Stomach (tissue), 8 donors: ENCODE measurements at regions not wholly inside any gene's neighbourhood (a gene's known extent, or its start where the extent isn't known, plus 50 kb on each side); places are given as distances from the start of the nearest gene placed in this dataset.

Experiments
- DNase-seq, 2 donors: peaks; one replicate each; pipeline versions ENCODE4 v3.0.0 to v3.0.0-alpha.2; 2013 to 2019
- H3K27ac ChIP-seq, 5 donors: fragments of 200-600 bp in 4 of 5; sonication (generic) in 4 of 5; one replicate each; pipeline ENCODE4 v1.5.1; 2013 to 2019; ENCODE audit warnings: mild to moderate bottlenecking in 1 of 5, moderate library complexity in 1 of 5
- H3K27me3 ChIP-seq, 3 donors: fragments of 200-600 bp; sonication (generic); one replicate each; pipeline ENCODE4 v1.5.1; 2017 to 2019; ENCODE audit warnings: mixed run types in 1 of 3
- H3K36me3 ChIP-seq, 4 donors: fragments of 200-600 bp; sonication (generic); 1 replicate in 3 of 4; 2 replicates in 1 of 4; pipeline ENCODE4 v1.5.1; 2016 to 2019
- H3K4me1 ChIP-seq, 4 donors: fragments of 200-600 bp; sonication (generic); one replicate each; pipeline ENCODE4 v1.5.1; 2016 to 2019
- H3K4me3 ChIP-seq, 4 donors: fragments of 200-600 bp; sonication (generic) in 3 of 4; one replicate each; pipeline ENCODE4 v1.5.1; 2016 to 2019; ENCODE audit warnings: mild to moderate bottlenecking in 1 of 4
- H3K9me3 ChIP-seq, 4 donors: fragments of 200-600 bp; sonication (generic); one replicate each; pipeline ENCODE4 v1.5.1; 2016 to 2019
- EP300 ChIP-seq: sonication (generic); formaldehyde crosslinking; IDR thresholded peaks from one replicate; pipeline ENCODE4 v1.6.1; 2017; ENCODE audit warnings: antibody characterized with exemption
- POLR2A ChIP-seq, 4 donors: fragments of 450-650 bp; IDR thresholded peaks; one replicate each; pipeline ENCODE4 v1.6.1; 2016; ENCODE audit warnings: antibody characterized with exemption in 4 of 4, control low read depth in 2 of 4, mild to moderate bottlenecking in 1 of 4, moderate library complexity in 1 of 4
- POLR2AphosphoS5 ChIP-seq, 3 donors: sonication (generic); formaldehyde crosslinking; IDR thresholded peaks; one replicate each; pipeline ENCODE4 v1.6.1; 2016; ENCODE audit warnings: antibody characterized with exemption in 3 of 3
- WGBS, 5 donors: extraction: QIAGEN DNeasy Blood & Tissue Kit in 3 of 5; methylation state at CpG; one replicate each; pipeline versions ENCODE4 v1.1.5 to v1.1.7; 2013 to 2018; 5-methylcytosine and 5-hydroxymethylcytosine counted together
- intact Hi-C: fragments of 100-400 bp; cut with DNase I; formaldehyde crosslinking; loops from one replicate; pipeline ENCODE4 v1.15.1; 2023; ENCODE audit warnings: low total_unique reads
- TF ChIP-seq, protein P1 (sequence below), 7 experiments: fragments of 450-650 bp in 4 of 7; fragments of 200-600 bp in 3 of 7; sonication (generic) in 3 of 7; IDR thresholded peaks; one replicate each; pipeline ENCODE4 v1.5.1; 2016 to 2019; ENCODE audit warnings: antibody characterized with exemption in 7 of 7, control low read depth in 2 of 7, mild to moderate bottlenecking in 1 of 7
- donor health status: healthy with polysubstance abuse.
- donor health status: Bipolar disorder and iron deficiency.
- donor health status: healthy.

DNA sequence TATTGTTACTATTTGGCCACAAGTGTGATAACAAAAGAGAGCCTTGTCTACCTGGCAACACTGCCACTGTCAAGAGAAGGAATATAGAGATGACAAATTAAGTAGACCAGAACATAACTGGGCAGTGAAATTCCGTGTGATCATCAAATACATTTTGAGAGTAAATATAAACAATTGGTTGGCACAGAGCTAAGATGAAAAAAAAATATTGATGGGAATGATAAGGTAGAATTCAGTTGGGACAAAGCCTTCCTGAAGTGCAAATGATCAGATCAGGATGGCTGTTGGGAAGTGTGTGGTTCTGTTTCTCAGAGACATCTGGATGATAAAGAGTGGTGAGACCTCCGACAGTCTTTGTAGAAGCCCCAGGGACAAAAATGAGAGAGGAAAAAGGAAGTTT lies 205.5 kb upstream of the CAMK1G start:
- no peak for DNase-seq
- intact Hi-C loops: no loop called here
- no peak for TF ChIP-seq POLR2AphosphoS5 (IDR thresholded peaks at IDR 0.05)
- TF ChIP-seq POLR2A (IDR thresholded peaks at IDR 0.05): no peak
- no peak for TF ChIP-seq EP300
- TF ChIP-seq, protein P1, sequence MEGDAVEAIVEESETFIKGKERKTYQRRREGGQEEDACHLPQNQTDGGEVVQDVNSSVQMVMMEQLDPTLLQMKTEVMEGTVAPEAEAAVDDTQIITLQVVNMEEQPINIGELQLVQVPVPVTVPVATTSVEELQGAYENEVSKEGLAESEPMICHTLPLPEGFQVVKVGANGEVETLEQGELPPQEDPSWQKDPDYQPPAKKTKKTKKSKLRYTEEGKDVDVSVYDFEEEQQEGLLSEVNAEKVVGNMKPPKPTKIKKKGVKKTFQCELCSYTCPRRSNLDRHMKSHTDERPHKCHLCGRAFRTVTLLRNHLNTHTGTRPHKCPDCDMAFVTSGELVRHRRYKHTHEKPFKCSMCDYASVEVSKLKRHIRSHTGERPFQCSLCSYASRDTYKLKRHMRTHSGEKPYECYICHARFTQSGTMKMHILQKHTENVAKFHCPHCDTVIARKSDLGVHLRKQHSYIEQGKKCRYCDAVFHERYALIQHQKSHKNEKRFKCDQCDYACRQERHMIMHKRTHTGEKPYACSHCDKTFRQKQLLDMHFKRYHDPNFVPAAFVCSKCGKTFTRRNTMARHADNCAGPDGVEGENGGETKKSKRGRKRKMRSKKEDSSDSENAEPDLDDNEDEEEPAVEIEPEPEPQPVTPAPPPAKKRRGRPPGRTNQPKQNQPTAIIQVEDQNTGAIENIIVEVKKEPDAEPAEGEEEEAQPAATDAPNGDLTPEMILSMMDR (IDR thresholded peaks at IDR 0.05): no peak
- no peak overlapping the region for H3K27ac ChIP-seq
- H3K36me3 ChIP-seq: no peaks in the 10 kb centered on the region
- WGBS, 5 donors: 43 to 73% (median 61%) methylated on average over 2 of the region's 2 CpGs
- no peaks in the 10 kb centered on the region for H3K4me1 ChIP-seq
- H3K27me3 ChIP-seq: peaks cover 0 to 6% (median 0%) of the 10 kb centered on the region in 3 donors
- H3K9me3 ChIP-seq: no peaks in the 10 kb centered on the region
- no peak overlapping the region for H3K4me3 ChIP-seq

GRCh38 chr1:209379280-209379679 lies 204.2 kb upstream of the CAMK1G start:
- TF ChIP-seq POLR2A (IDR thresholded peaks at IDR 0.05) (no peak), EP300 (no peak), POLR2AphosphoS5 (IDR thresholded peaks at IDR 0.05) (no peak)
- TF ChIP-seq, protein P1 (IDR thresholded peaks at IDR 0.05): no peak
- DNase-seq: no peak
- no peaks in the 10 kb centered on the region for H3K4me1 ChIP-seq
- intact Hi-C loops: no loop called here
- peaks cover 0 to 6% (median 0%) of the 10 kb centered on the region in 3 donors for H3K27me3 ChIP-seq
- no peaks in the 10 kb centered on the region for H3K9me3 ChIP-seq
- H3K27ac ChIP-seq: no peak overlapping the region
- 65 to 88% (median 73%) methylated on average over 1 of the region's 1 CpG for WGBS, 5 donors
- no peaks in the 10 kb centered on the region for H3K36me3 ChIP-seq
- H3K4me3 ChIP-seq: no peak overlapping the region

DNA sequence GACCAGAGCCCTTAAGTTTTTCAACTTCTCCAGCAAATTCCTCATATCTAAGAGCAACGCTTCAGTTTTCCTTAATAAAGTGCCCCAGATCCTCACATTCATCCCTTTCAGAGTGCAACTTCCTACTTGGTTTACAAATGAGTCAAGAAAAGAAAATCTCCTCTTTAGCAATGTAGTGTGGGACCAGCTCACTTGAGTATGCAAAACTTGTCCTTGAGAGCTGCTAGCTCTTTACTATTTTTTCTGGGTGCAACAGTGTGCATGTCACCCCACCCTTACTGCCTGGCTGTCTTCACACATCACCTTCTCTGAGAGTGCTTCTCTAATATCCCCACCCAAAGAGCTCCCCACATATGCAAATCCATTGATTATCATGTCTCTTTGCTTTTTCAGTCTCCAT lies 203.1 kb upstream of the CAMK1G start:
- 74 to 94% (median 84%) methylated on average over 1 of the region's 1 CpG for WGBS, 5 donors

DNA sequence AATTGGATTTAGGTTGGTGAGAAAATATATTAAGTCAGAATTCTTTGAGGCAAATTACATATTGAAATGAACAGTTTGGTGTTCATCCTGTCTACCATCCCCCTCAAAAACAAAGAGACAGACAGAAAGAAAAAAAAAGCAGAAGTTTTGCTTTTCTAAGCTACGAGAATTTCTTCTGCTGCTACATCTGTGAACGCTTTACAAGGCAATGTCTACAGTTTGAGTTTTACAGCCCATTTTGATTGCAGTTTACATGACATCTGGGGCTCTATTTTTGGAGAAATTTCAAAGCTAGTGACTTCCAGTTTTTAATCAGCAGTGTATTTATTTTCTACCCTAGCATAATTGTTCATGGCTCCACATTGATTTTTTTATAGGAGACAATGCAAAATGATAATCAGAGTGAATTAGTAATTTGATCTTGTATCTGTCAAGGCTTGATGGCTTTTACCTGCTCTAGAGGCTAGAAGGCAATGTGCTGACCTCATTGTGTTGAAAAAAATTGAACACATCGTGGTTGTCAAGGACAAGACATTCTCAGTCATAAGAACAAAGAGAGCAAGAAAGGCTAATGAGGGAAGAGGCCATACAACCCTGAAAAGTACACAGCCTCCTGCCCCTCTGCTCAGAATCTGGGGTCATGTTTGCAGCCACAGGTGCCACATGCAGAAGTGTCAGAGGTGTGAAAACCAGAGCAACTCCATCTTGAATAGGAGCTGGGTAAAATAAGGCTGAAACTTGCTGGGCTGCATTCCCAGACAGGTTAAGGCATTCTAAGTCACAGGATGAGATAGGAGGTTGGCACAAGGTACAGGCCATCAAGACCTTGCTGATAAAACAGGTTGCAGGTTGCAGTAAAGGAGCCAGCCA lies 201.0 kb upstream of the CAMK1G start:
- no peak for DNase-seq
- no peaks in the 10 kb centered on the region for H3K9me3 ChIP-seq
- WGBS, 5 donors: 51 to 77% (median 56%) methylated on average over 3 of the region's 3 CpGs
- intact Hi-C loops: no loop called here
- no peak for TF ChIP-seq POLR2AphosphoS5 (IDR thresholded peaks at IDR 0.05)
- TF ChIP-seq, protein P1 (IDR thresholded peaks at IDR 0.05): no peak
- no peak for TF ChIP-seq EP300
- no peak for TF ChIP-seq POLR2A (IDR thresholded peaks at IDR 0.05)
- H3K27ac ChIP-seq: no peak overlapping the region
- peaks cover 0 to 6% (median 0%) of the 10 kb centered on the region in 3 donors for H3K27me3 ChIP-seq
- no peaks in the 10 kb centered on the region for H3K4me1 ChIP-seq
- no peaks in the 10 kb centered on the region for H3K36me3 ChIP-seq
- no peak overlapping the region for H3K4me3 ChIP-seq

More for the DNA sequence above, 203.1 kb upstream of the CAMK1G start:
- H3K9me3 ChIP-seq: no peaks in the 10 kb centered on the region
- H3K36me3 ChIP-seq: no peaks in the 10 kb centered on the region
- peaks cover 0 to 6% (median 0%) of the 10 kb centered on the region in 3 donors for H3K27me3 ChIP-seq
- H3K27ac ChIP-seq: no peak overlapping the region
- intact Hi-C loops: no loop called here
- H3K4me1 ChIP-seq: no peaks in the 10 kb centered on the region
- no peak overlapping the region for H3K4me3 ChIP-seq
- TF ChIP-seq POLR2AphosphoS5 (IDR thresholded peaks at IDR 0.05) (no peak), EP300 (no peak), POLR2A (IDR thresholded peaks at IDR 0.05) (no peak)
- TF ChIP-seq, protein P1 (IDR thresholded peaks at IDR 0.05): no peak
- DNase-seq: no peak
